Activated CD4-positive, alpha-beta T cell treated with anti-CD3 and anti-CD28 coated beads, Interleukin-2, amount 10 ng/mL, durations not matched to agents 7 days and 5 days (primary cell): ENCODE measurements at regions not wholly inside any gene's neighbourhood (a gene's known extent, or its start where the extent isn't known, plus 50 kb on each side); places are given as distances from the start of the nearest gene placed in this dataset.

Experiments
- CTCF ChIA-PET: fragments of 350-600 bp; sonication (Branson Sonifier 250); formaldehyde crosslinking; loops from one replicate; lab custom pipeline; 2021; ENCODE audit warnings: antibody characterized with exemption; lab: Charles Lee
- POLR2A ChIA-PET: fragments of 350-600 bp; sonication (Branson Sonifier 250); formaldehyde crosslinking; loops from one replicate; lab custom pipeline; 2021; ENCODE audit warnings: antibody characterized with exemption; lab: Charles Lee
- DNase-seq: peaks from one replicate; pipeline ENCODE4 v3.0.0-alpha.2; 2020
- H3K27ac Mint-ChIP-seq: one replicate; pipeline ENCODE4 v1.8.0; 2021; ENCODE audit warnings: mild to moderate bottlenecking, moderate library complexity, mixed read lengths
- H3K27me3 Mint-ChIP-seq: one replicate; pipeline ENCODE4 v1.8.0; 2021; ENCODE audit warnings: mixed read lengths
- H3K36me3 Mint-ChIP-seq: one replicate; pipeline ENCODE4 v1.8.0; 2021; ENCODE audit warnings: low read depth, mixed read lengths
- H3K4me1 Mint-ChIP-seq: one replicate; pipeline ENCODE4 v1.8.0; 2021; ENCODE audit warnings: mixed read lengths
- H3K4me3 Mint-ChIP-seq: one replicate; pipeline ENCODE4 v1.8.0; 2021; ENCODE audit warnings: mild to moderate bottlenecking, moderate library complexity, mixed read lengths
- H3K9me3 Mint-ChIP-seq: one replicate; pipeline ENCODE4 v1.8.0; 2021; ENCODE audit warnings: mixed read lengths

DNA sequence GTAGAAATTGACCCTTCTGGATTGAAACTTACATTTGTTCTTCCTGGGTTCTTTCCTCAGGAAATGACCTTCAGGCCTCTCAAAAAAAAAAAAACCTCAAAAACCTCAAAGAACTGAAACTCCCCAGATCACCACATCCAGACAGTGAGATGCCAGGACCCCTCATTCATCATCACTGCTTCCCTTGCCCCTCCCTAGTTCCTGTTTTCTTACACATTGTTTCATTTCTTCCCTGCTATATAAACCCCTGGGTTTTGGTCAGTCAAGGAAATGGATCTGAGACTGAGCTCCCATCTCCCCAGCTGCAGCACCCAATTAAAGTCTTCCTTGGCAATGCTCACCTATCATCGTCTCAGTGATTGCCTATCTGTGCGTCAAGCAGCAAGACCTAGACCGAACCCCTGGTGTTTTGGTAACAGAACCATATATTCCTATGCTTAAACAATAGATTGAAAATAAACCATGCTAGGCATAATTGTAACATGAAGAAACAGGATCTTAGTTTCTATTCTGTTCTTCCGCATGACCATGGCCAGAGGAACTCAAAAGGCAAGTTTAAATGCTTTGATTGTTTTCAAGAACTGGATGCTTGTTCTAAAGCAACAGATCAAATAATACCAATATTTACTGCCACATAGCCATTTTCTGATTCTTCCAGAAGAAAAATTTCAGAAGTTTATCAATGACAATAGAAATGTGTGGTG lies 108.0 kb upstream of the MAX start:
- Mint-ChIP-seq H3K27me3 (no peaks in the 10 kb centered on the region), H3K4me1 (peaks cover 59% of the 10 kb centered on the region), H3K27ac (peak overlapping the region; percentile 86), H3K9me3 (no peaks in the 10 kb centered on the region), H3K36me3 (peaks cover 11% of the 10 kb centered on the region), H3K4me3 (peak overlapping the region; percentile 8)
- DNase-seq: peak; percentile 21
- CTCF ChIA-PET: interaction anchor here (0.7 to 1.6 kb wide), 2 partner anchors 11 to 763 kb away, joined by 5 read pairs; no protein-coding TSS in a partner anchor
- POLR2A ChIA-PET: interaction anchor here (1.0 kb wide), 1 partner anchor 40 kb away, joined by 3 read pairs; no protein-coding TSS in a partner anchor

DNA sequence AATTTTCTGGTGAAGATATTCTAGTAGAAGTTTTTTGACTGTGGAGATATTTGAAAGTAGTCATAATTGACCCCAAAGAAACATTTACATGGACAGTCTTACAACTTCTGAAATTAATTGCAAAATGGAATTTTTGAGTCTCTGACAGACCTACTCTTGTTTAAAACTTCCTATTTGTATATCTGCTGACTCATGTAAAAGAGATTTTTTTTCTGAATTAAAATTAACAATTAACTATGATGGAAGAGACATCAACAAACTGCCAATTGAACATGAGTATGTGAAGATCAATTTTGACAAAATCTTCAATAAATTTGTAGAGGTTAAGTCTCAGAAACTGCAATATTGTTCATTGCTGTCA lies 108.5 kb upstream of the MAX start:
- ChIA-PET CTCF (interaction anchor here (1.6 kb wide), 1 partner anchor 10 kb away, joined by 5 read pairs; no protein-coding TSS in a partner anchor), POLR2A (interaction anchor here (0.9 to 1.0 kb wide), 2 partner anchors 40 to 76 kb away, joined by 3 to 5 read pairs; no protein-coding TSS in a partner anchor)
- no peak for DNase-seq
- Mint-ChIP-seq H3K36me3 (peaks cover 6% of the 10 kb centered on the region), H3K4me3 (peak overlapping the region; percentile 8), H3K4me1 (peaks cover 54% of the 10 kb centered on the region), H3K9me3 (no peaks in the 10 kb centered on the region), H3K27me3 (no peaks in the 10 kb centered on the region), H3K27ac (peak overlapping the region; percentile 86)

DNA sequence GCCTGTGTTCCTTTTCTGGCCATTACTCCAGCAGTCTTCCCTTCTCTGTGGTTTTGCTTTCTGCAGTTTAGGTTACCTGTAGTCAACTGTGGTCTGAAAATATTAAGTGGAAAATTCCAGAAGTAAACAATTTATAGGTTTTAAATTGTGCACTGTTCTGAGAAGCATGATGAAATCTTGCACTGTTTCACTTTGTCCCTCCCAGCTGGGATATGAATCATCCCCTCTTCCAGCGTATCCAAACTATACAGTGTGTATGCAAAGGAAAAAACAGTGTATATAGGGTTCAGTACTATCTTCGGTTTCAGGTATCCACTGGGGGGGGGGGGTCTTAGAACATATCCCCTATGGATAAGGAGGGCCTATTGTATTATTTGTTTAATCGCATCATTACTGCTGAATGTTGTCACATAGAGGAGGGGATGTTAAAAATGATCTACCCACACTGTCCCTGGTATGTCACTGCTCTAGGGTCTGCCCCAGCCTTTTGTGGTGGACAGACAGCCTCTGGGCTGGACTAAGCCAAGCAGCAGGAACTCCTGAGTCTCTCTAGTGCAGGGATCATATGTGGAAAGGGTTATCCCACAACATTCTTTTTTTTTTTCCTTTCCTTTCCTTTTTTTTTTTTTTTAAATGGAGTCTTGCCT lies 109.1 kb upstream of the MAX start:
- no peak for DNase-seq
- Mint-ChIP-seq H3K9me3 (no peaks in the 10 kb centered on the region), H3K27ac (peak overlapping the region; percentile 74), H3K36me3 (peaks cover 3% of the 10 kb centered on the region), H3K4me1 (peaks cover 47% of the 10 kb centered on the region), H3K4me3 (no peak overlapping the region), H3K27me3 (no peaks in the 10 kb centered on the region)
- CTCF ChIA-PET: interaction anchor here (0.6 to 1.6 kb wide), 6 partner anchors 10 to 172 kb away, joined by 3 to 5 read pairs (median 4); no protein-coding TSS in a partner anchor
- POLR2A ChIA-PET: interaction anchor here (0.9 kb wide), 1 partner anchor 75 kb away, joined by 5 read pairs; no protein-coding TSS in a partner anchor

GRCh38 chr14:65213316-65213715 lies 111.0 kb upstream of the MAX start:
- no peak overlapping the region for H3K4me3 Mint-ChIP-seq
- H3K27ac Mint-ChIP-seq: no peak overlapping the region
- no peak for DNase-seq
- peaks cover 3% of the 10 kb centered on the region for H3K36me3 Mint-ChIP-seq
- H3K27me3 Mint-ChIP-seq: no peaks in the 10 kb centered on the region
- ChIA-PET POLR2A (no interaction called here), CTCF (no interaction called here)
- H3K9me3 Mint-ChIP-seq: no peaks in the 10 kb centered on the region
- peaks cover 33% of the 10 kb centered on the region for H3K4me1 Mint-ChIP-seq

DNA sequence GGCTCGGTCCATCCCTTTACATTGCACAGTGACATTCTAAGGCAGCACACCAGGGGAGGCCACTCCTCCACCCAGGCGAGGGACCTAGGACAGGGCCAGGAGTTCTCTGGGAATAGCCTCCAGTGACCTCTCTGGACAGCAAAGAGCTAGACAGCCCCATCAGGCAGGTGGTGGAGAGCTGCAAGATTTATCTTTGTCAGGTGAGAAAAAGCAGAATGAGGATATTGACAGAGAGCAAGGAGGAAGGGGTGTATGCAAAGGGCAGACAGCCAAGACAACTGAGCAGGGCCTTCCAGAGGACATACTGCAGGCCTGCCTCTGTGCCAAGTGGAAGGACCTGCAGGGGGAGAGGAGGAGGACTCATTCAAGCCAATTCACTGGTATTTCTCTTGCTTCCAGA lies 112.4 kb upstream of the MAX start:
- H3K4me1 Mint-ChIP-seq: peaks cover 19% of the 10 kb centered on the region
- H3K27me3 Mint-ChIP-seq: no peaks in the 10 kb centered on the region
- POLR2A ChIA-PET: no interaction called here
- no peaks in the 10 kb centered on the region for H3K36me3 Mint-ChIP-seq
- DNase-seq: no peak
- H3K4me3 Mint-ChIP-seq: no peak overlapping the region
- H3K27ac Mint-ChIP-seq: peak overlapping the region; percentile 65
- no peaks in the 10 kb centered on the region for H3K9me3 Mint-ChIP-seq
- CTCF ChIA-PET: interaction anchor here (0.6 kb wide), 1 partner anchor 29 kb away, joined by 3 read pairs; no protein-coding TSS in a partner anchor

DNA sequence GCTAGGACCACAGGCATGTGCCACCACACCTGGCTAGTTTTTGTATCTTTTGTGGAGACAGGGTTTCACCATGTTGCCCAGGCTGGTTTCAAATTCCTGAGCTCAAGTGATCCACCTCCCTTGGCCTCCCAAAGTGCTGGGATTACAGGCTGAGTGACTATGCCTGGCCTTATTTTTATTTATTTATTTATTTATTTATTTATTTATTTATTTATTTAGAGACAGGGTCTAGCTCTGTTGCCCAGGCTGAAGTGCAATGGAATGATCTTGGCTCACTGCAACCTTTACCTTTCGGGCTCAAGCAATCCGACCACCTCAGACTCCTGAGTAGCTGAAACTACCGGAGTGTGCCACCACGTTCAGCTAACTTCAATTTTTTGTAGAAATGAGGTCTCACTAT lies 117.0 kb upstream of the MAX start:
- ChIA-PET POLR2A (no interaction called here), CTCF (no interaction called here)
- peaks cover 25% of the 10 kb centered on the region for H3K4me1 Mint-ChIP-seq
- H3K36me3 Mint-ChIP-seq: no peaks in the 10 kb centered on the region
- H3K9me3 Mint-ChIP-seq: no peaks in the 10 kb centered on the region
- DNase-seq: no peak
- no peak overlapping the region for H3K4me3 Mint-ChIP-seq
- no peaks in the 10 kb centered on the region for H3K27me3 Mint-ChIP-seq
- no peak overlapping the region for H3K27ac Mint-ChIP-seq

GRCh38 chr14:65222440-65222858 lies 120.1 kb upstream of the MAX start:
- Mint-ChIP-seq H3K4me1 (peaks cover 52% of the 10 kb centered on the region), H3K4me3 (no peak overlapping the region), H3K9me3 (no peaks in the 10 kb centered on the region), H3K27ac (peak overlapping the region; percentile 68), H3K36me3 (no peaks in the 10 kb centered on the region), H3K27me3 (no peaks in the 10 kb centered on the region)
- peak; percentile 57 for DNase-seq
- ChIA-PET POLR2A (no interaction called here), CTCF (interaction anchor here (0.8 to 1.5 kb wide), 2 partner anchors 14 to 111 kb away, joined by 3 read pairs; no protein-coding TSS in a partner anchor)

GRCh38 chr14:65223636-65224035 lies 121.3 kb upstream of the MAX start:
- no peak overlapping the region for H3K4me3 Mint-ChIP-seq
- no peaks in the 10 kb centered on the region for H3K27me3 Mint-ChIP-seq
- DNase-seq: no peak
- H3K4me1 Mint-ChIP-seq: peaks cover 58% of the 10 kb centered on the region
- H3K9me3 Mint-ChIP-seq: no peaks in the 10 kb centered on the region
- POLR2A ChIA-PET: no interaction called here
- no peak overlapping the region for H3K27ac Mint-ChIP-seq
- H3K36me3 Mint-ChIP-seq: no peaks in the 10 kb centered on the region
- CTCF ChIA-PET: interaction anchor here (1.5 to 2.2 kb wide), 2 partner anchors 109 to 601 kb away, joined by 3 to 5 read pairs; no protein-coding TSS in a partner anchor

GRCh38 chr14:65224799-65225198 lies 122.5 kb upstream of the MAX start:
- no peak overlapping the region for H3K4me3 Mint-ChIP-seq
- no peaks in the 10 kb centered on the region for H3K9me3 Mint-ChIP-seq
- no peaks in the 10 kb centered on the region for H3K36me3 Mint-ChIP-seq
- no peak overlapping the region for H3K27ac Mint-ChIP-seq
- no peak for DNase-seq
- POLR2A ChIA-PET: no interaction called here
- CTCF ChIA-PET: interaction anchor here (0.6 to 2.2 kb wide), 7 partner anchors 10 to 600 kb away, joined by 3 to 5 read pairs (median 4); no protein-coding TSS in a partner anchor
- H3K4me1 Mint-ChIP-seq: peaks cover 70% of the 10 kb centered on the region
- H3K27me3 Mint-ChIP-seq: no peaks in the 10 kb centered on the region

GRCh38 chr14:65225299-65226159 lies 123.2 kb upstream of the MAX start:
- Mint-ChIP-seq H3K4me1 (peaks cover 77% of the 10 kb centered on the region), H3K36me3 (no peaks in the 10 kb centered on the region), H3K9me3 (no peaks in the 10 kb centered on the region), H3K27me3 (no peaks in the 10 kb centered on the region), H3K4me3 (no peak overlapping the region), H3K27ac (peak overlapping the region; percentile 65)
- no peak for DNase-seq
- POLR2A ChIA-PET: no interaction called here
- CTCF ChIA-PET: interaction anchor here (0.6 to 2.2 kb wide), 8 partner anchors 9 to 599 kb away, joined by 3 to 8 read pairs (median 3); no protein-coding TSS in a partner anchor

- H3K4me3 Mint-ChIP-seq: no peak overlapping the region
- no peak overlapping the region for H3K27ac Mint-ChIP-seq
- CTCF ChIA-PET: interaction anchor here (0.9 to 1.5 kb wide), 4 partner anchors 12 to 184 kb away, joined by 3 to 8 read pairs (median 4); no protein-coding TSS in a partner anchor
- no peaks in the 10 kb centered on the region for H3K9me3 Mint-ChIP-seq
- H3K4me1 Mint-ChIP-seq: peaks cover 66% of the 10 kb centered on the region
- POLR2A ChIA-PET: no interaction called here
- H3K27me3 Mint-ChIP-seq: no peaks in the 10 kb centered on the region
- no peaks in the 10 kb centered on the region for H3K36me3 Mint-ChIP-seq
- DNase-seq: no peak
Measured at GRCh38 chr14:65226824-65227604, 124.7 kb upstream of the MAX start.
